Activated T-helper 17 cell treated with anti-CD3 and anti-CD28 coated beads, Interleukin-2, amount 50 U/mL, for 72 hours (primary cell): ENCODE measurements at regions not wholly inside any gene's neighbourhood (a gene's known extent, or its start where the extent isn't known, plus 50 kb on each side); places are given as distances from the start of the nearest gene placed in this dataset.
A peak's percentile ranks its signal among the peaks of the same experiment; 100 is the strongest.

ENCODE experiments used
- ATAC-seq: fragments of 150-1000 bp; cut with Tn5 transposase; replicated peaks from 2 replicates; pipeline ENCODE4 v1.10.0; 2021; ENCODE audit warnings: mild to moderate bottlenecking, moderate library complexity
- H3K27ac Mint-ChIP-seq: one replicate; pipeline ENCODE4 v1.8.0; 2022; ENCODE audit warnings: mixed read lengths
- H3K27me3 Mint-ChIP-seq: one replicate; pipeline ENCODE4 v1.8.0; 2022; ENCODE audit warnings: mixed read lengths
- H3K36me3 Mint-ChIP-seq: one replicate; pipeline ENCODE4 v1.8.0; 2022; ENCODE audit warnings: low read depth, mild to moderate bottlenecking, mixed read lengths
- H3K4me1 Mint-ChIP-seq: one replicate; pipeline ENCODE4 v1.8.0; 2022; ENCODE audit warnings: mixed read lengths
- H3K4me3 Mint-ChIP-seq: one replicate; pipeline ENCODE4 v1.8.0; 2022; ENCODE audit warnings: mild to moderate bottlenecking, mixed read lengths
- H3K9me3 Mint-ChIP-seq: one replicate; pipeline ENCODE4 v1.8.0; 2022; ENCODE audit warnings: mixed read lengths

GRCh38 chr18:24530630-24531111 is 70.2 kb downstream of the HRH4 start:
- no peak overlapping the region for H3K27ac Mint-ChIP-seq
- H3K4me3 Mint-ChIP-seq = no peak overlapping the region
- H3K9me3 Mint-ChIP-seq = peaks cover 6% of the 10 kb centered on the region
- H3K27me3 Mint-ChIP-seq = peaks cover 44% of the 10 kb centered on the region
- peak; percentile 62 for ATAC-seq
- H3K36me3 Mint-ChIP-seq = no peaks in the 10 kb centered on the region
- H3K4me1 Mint-ChIP-seq = no peaks in the 10 kb centered on the region

GRCh38 chr18:24534271-24534670 is 73.8 kb downstream of the HRH4 start:
- Mint-ChIP-seq H3K9me3 (peaks cover 6% of the 10 kb centered on the region), H3K4me1 (no peaks in the 10 kb centered on the region), H3K27me3 (peaks cover 59% of the 10 kb centered on the region), H3K4me3 (no peak overlapping the region), H3K36me3 (no peaks in the 10 kb centered on the region), H3K27ac (no peak overlapping the region)
- ATAC-seq = no peak

GRCh38 chr18:24534737-24535136 is 74.3 kb downstream of the HRH4 start:
- H3K36me3 Mint-ChIP-seq = no peaks in the 10 kb centered on the region
- H3K27ac Mint-ChIP-seq = no peak overlapping the region
- H3K4me3 Mint-ChIP-seq = no peak overlapping the region
- peaks cover 6% of the 10 kb centered on the region for H3K9me3 Mint-ChIP-seq
- H3K4me1 Mint-ChIP-seq = no peaks in the 10 kb centered on the region
- H3K27me3 Mint-ChIP-seq = peaks cover 54% of the 10 kb centered on the region
- ATAC-seq = no peak

- H3K36me3 Mint-ChIP-seq = no peaks in the 10 kb centered on the region
- H3K27ac Mint-ChIP-seq = no peak overlapping the region
- no peak overlapping the region for H3K4me3 Mint-ChIP-seq
- ATAC-seq = no peak
- H3K9me3 Mint-ChIP-seq = peaks cover 6% of the 10 kb centered on the region
- H3K27me3 Mint-ChIP-seq = peaks cover 49% of the 10 kb centered on the region
- no peaks in the 10 kb centered on the region for H3K4me1 Mint-ChIP-seq
These were observed 75.3 kb downstream of the HRH4 start for GRCh38 chr18:24535527-24536295.

GRCh38 chr18:24536326-24536725 is 75.9 kb downstream of the HRH4 start:
- no peak overlapping the region for H3K4me3 Mint-ChIP-seq
- no peaks in the 10 kb centered on the region for H3K4me1 Mint-ChIP-seq
- H3K36me3 Mint-ChIP-seq = no peaks in the 10 kb centered on the region
- ATAC-seq = no peak
- peaks cover 45% of the 10 kb centered on the region for H3K27me3 Mint-ChIP-seq
- H3K9me3 Mint-ChIP-seq = peaks cover 6% of the 10 kb centered on the region
- H3K27ac Mint-ChIP-seq = no peak overlapping the region

GRCh38 chr18:24536834-24537233 is 76.4 kb downstream of the HRH4 start:
- peaks cover 48% of the 10 kb centered on the region for H3K27me3 Mint-ChIP-seq
- peaks cover 6% of the 10 kb centered on the region for H3K9me3 Mint-ChIP-seq
- ATAC-seq = no peak
- H3K4me3 Mint-ChIP-seq = no peak overlapping the region
- H3K27ac Mint-ChIP-seq = no peak overlapping the region
- no peaks in the 10 kb centered on the region for H3K4me1 Mint-ChIP-seq
- no peaks in the 10 kb centered on the region for H3K36me3 Mint-ChIP-seq

- Mint-ChIP-seq H3K4me1 (no peaks in the 10 kb centered on the region), H3K27me3 (peaks cover 37% of the 10 kb centered on the region), H3K36me3 (no peaks in the 10 kb centered on the region), H3K4me3 (no peak overlapping the region), H3K9me3 (no peaks in the 10 kb centered on the region), H3K27ac (no peak overlapping the region)
- ATAC-seq = no peak
These were observed 78.2 kb downstream of the HRH4 start for GRCh38 chr18:24538414-24539264.

GRCh38 chr18:24539866-24540617 is 79.6 kb downstream of the HRH4 start:
- no peaks in the 10 kb centered on the region for H3K4me1 Mint-ChIP-seq
- H3K9me3 Mint-ChIP-seq = no peaks in the 10 kb centered on the region
- no peak overlapping the region for H3K27ac Mint-ChIP-seq
- H3K4me3 Mint-ChIP-seq = no peak overlapping the region
- no peaks in the 10 kb centered on the region for H3K36me3 Mint-ChIP-seq
- no peak for ATAC-seq
- peaks cover 33% of the 10 kb centered on the region for H3K27me3 Mint-ChIP-seq

- Mint-ChIP-seq H3K27ac (no peak overlapping the region), H3K4me3 (no peak overlapping the region), H3K4me1 (no peaks in the 10 kb centered on the region), H3K36me3 (no peaks in the 10 kb centered on the region), H3K27me3 (peaks cover 26% of the 10 kb centered on the region), H3K9me3 (no peaks in the 10 kb centered on the region)
- ATAC-seq = no peak
These were observed 80.5 kb downstream of the HRH4 start for GRCh38 chr18:24540896-24541295.

GRCh38 chr18:24543086-24543794 is 82.8 kb downstream of the HRH4 start:
- H3K9me3 Mint-ChIP-seq = no peaks in the 10 kb centered on the region
- no peaks in the 10 kb centered on the region for H3K4me1 Mint-ChIP-seq
- no peak for ATAC-seq
- H3K27ac Mint-ChIP-seq = no peak overlapping the region
- H3K36me3 Mint-ChIP-seq = no peaks in the 10 kb centered on the region
- no peak overlapping the region for H3K4me3 Mint-ChIP-seq
- peaks cover 16% of the 10 kb centered on the region for H3K27me3 Mint-ChIP-seq

- no peaks in the 10 kb centered on the region for H3K36me3 Mint-ChIP-seq
- no peaks in the 10 kb centered on the region for H3K4me1 Mint-ChIP-seq
These were observed 83.5 kb downstream of the HRH4 start for GRCh38 chr18:24543795-24544498.

GRCh38 chr18:24544949-24545348 is 84.5 kb downstream of the HRH4 start:
- Mint-ChIP-seq H3K36me3 (no peaks in the 10 kb centered on the region), H3K27ac (no peak overlapping the region), H3K9me3 (no peaks in the 10 kb centered on the region), H3K27me3 (peaks cover 11% of the 10 kb centered on the region), H3K4me3 (no peak overlapping the region), H3K4me1 (no peaks in the 10 kb centered on the region)
- ATAC-seq = no peak

More at GRCh38 chr18:24543795-24544498, 83.5 kb downstream of the HRH4 start:
- no peaks in the 10 kb centered on the region for H3K9me3 Mint-ChIP-seq
- peaks cover 11% of the 10 kb centered on the region for H3K27me3 Mint-ChIP-seq
- H3K4me3 Mint-ChIP-seq = no peak overlapping the region
- no peak overlapping the region for H3K27ac Mint-ChIP-seq
- no peak for ATAC-seq

GRCh38 chr18:24545651-24546050 is 85.2 kb downstream of the HRH4 start:
- no peak for ATAC-seq
- Mint-ChIP-seq H3K36me3 (no peaks in the 10 kb centered on the region), H3K4me3 (no peak overlapping the region), H3K4me1 (no peaks in the 10 kb centered on the region), H3K27me3 (peaks cover 14% of the 10 kb centered on the region), H3K9me3 (no peaks in the 10 kb centered on the region), H3K27ac (no peak overlapping the region)
